ENCODE measurements at regions not wholly inside any gene's neighbourhood (a gene's known extent, or its start where the extent isn't known, plus 50 kb on each side); places are given as distances from the start of the nearest gene placed in this dataset.
"Not testable (repeated sequence)": the region's sequence is repeated elsewhere in the genome, so short reads cannot be mapped to it uniquely, and the experiment has no call there.

DNA sequence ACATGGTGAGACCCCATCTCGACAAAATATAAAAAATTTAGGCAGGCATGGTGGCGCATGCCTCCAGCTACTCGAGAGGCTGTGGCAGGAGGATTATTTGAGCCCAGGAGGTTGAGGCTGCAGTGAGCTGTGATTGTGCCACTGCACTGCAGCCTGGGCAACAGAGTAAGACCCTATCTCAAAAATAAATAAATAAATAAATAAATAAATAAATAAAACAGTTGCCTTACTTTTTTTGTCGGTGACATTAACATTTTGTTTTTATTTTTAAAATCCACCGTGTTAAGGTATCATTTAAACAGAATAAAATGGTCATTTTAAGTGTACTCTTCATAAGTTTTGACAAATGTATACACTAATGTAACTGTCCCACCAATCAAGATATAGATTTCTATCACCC is 57.0 kb downstream of the RASL11A start:
- DNase-seq (ENCODE audit: low read depth), result no peak

DNA sequence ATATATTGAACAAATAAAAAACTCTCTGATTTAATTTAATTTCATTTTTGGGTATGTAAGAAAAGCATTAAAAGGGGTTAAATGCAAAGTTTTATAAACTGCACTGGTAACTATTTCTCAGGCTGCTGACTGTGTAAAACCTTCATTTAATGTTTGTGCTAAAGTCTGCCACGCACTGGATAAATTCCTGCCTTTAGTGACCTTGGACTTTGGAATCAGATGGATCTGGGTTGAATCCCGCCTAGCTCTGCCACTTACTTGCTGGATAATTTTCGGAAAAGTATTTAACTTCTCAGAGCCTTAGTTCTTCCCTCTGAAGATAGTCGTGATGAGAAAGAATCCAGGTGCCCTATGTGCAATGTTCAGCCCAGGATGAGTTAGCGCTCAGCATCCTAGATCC is 58.6 kb downstream of the RASL11A start:
- DNase-seq (ENCODE audit: low read depth), result no peak

DNA sequence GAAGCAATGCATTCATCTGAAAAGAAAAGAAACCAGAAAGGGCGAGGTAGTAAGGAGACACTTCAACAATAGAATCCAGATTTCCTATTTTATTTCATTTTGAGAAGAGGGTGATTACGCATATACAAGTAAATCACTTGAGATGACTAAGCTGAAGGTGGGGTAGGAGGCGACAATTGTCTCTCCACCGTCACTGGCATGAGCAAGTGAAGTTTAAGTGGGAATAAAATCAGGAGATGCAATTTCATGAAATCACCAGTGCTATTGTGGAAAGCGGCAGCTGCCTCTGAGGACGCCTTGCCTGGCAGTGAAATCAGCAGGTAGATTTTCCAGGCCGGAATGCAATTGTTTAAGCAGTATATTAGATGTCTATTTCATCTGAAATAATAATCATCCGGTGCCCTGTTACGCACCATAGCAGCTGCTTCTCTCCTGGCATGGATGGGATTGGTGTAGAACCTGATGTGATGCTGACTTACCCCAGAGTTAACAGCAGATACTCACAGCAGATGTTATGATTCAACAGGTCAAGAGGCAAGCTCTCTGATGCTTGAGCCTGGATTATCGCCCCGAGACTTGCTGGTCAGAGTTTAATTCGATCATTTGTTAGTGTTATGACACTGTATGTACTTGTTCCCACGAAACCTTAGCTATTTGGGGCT is 64.3 kb downstream of the RASL11A start:
- DNase-seq (ENCODE audit: low read depth), result no peak

DNA sequence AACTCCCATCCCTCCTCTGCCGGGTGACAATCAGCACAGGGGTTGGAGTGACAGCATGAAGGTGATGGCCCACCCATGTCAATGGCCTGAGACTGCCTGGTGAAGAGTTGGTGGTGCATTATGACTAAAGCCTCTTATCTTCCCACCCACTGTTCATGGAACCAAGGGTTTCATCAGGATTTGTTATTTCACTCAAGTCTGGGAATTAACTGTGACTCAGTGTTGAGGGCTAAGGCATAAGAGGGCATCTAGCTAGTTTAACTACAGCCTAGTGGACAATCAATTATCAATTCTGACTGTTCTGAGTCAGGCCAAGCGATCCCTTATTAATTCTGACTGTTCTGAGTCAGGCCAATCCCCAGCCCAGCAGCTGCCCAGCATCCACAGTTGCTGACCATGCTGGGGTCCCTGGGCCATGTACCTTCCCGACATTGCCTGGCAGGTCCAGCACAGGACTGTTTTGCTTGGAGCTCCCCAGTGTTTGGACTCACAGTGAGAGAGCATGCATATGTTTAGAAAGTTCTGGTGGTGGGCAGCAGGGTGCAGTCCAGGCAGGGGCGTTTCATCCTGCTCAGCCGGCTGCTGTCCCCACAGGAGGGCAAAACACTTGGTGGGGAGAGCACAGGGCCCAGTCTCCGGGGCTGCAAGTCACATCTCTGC is 65.5 kb downstream of the RASL11A start:
- no peak for DNase-seq (ENCODE audit: low read depth)

DNA sequence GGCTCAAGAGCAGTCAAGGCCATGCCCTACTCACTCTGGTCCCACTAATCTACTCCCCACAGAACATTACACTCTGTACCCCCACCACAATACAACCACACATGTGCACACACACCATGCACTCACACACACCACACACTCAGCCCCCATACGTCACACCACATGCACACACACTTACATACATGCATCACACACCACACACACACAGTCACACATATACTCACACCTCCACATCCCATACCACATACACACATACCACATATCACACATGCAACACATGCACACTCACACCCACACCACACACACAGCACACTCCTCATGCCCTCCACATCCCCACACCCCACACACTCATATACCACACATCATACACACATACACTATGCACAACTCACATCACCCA is 67.6 kb downstream of the RASL11A start:
- no peak for DNase-seq (ENCODE audit: low read depth)

DNA sequence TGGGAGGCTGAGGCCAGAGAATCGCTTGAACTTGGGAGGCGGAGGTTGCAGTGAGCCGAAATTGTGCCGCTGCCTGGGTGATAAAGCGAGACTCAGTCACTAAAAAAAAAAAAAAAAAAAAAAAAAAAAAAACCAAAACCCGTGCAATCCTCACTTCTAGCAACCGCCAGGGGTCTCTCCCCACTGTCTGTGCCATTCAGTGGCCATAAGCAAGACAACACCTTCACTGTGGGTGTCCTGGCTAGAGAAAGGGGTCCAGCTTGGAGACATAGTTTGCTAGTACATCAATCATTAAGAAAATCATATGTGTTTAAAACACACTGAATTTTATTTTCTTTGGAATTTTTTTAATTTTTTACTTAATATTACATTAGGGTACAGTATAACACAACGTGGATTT is 68.2 kb downstream of the RASL11A start:
- DNase-seq (ENCODE audit: low read depth), result no peak

GRCh38 chr13:27339299-27339698 is 68.7 kb downstream of the RASL11A start:
- peak; percentile 28 for DNase-seq (ENCODE audit: low read depth)

DNA sequence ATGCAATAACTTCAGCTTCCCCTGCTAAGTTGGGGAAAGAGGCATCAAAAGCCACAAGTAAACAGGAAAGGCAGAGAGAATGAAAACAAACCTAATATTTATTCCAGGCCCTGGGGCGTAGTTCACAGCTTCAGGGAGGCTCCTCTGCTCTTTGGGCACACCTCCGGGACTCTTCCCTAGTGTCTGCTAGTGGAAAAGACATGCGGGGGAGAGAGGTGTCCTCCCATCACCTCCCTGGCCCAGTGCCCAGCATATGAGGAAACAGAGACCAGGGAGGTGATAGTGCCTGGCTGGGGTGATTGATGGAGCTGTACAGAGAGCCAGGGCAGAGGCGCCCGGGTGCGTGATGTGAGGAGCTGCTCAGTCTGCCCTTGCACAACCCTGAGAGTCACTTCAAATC is 71.0 kb downstream of the RASL11A start:
- DNase-seq (ENCODE audit: low read depth), result no peak

DNA sequence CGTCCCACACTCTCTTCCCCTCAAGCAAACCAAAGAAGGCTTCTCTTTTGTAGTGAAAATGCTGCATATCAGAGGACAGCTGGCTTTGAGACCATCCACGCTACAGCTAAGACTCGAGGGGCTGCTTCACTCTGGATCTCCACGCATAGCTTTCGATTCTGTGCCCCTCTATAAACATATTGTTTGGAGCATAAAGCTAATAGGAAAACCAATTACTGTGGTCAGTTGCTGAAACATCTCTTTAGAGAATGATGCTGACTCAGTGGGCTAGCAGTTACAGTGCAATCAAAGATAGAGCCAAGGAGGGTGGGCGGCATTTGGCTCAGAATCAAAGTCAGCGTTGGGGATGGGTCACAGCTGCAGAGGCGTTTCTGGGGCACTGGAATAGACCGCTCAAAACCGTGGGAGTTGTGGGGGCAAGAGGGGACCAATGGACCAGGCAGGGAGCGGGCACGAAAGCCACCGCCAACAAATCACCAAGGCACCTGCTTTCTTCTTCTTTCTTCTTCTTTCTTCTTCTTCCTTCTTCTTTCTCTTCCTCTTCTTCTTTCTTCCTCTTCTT is 76.7 kb downstream of the RASL11A start:
- DNase-seq (ENCODE audit: low read depth), result no peak

- DNase-seq (ENCODE audit: low read depth), result no peak
Observed at GRCh38 chr13:27348461-27348860, 76.0 kb upstream of the GTF3A start.

GRCh38 chr13:27349458-27349857 is 75.0 kb upstream of the GTF3A start:
- no peak for DNase-seq (ENCODE audit: low read depth)

GRCh38 chr13:27350825-27351224 is 73.6 kb upstream of the GTF3A start:
- DNase-seq (ENCODE audit: low read depth), result not testable (repeated sequence)

- no peak for DNase-seq (ENCODE audit: low read depth)
Observed at GRCh38 chr13:27352698-27353097, 71.7 kb upstream of the GTF3A start.

GRCh38 chr13:27353166-27353583 is 71.2 kb upstream of the GTF3A start:
- DNase-seq (ENCODE audit: low read depth), result no peak

- DNase-seq (ENCODE audit: low read depth), result no peak
Observed at GRCh38 chr13:27353708-27354107, 70.7 kb upstream of the GTF3A start.

- DNase-seq (ENCODE audit: low read depth), result no peak
Observed at GRCh38 chr13:27354379-27354778, 70.0 kb upstream of the GTF3A start.

- DNase-seq (ENCODE audit: low read depth), result no peak
Observed at GRCh38 chr13:27355894-27356293, 68.5 kb upstream of the GTF3A start.

DNA sequence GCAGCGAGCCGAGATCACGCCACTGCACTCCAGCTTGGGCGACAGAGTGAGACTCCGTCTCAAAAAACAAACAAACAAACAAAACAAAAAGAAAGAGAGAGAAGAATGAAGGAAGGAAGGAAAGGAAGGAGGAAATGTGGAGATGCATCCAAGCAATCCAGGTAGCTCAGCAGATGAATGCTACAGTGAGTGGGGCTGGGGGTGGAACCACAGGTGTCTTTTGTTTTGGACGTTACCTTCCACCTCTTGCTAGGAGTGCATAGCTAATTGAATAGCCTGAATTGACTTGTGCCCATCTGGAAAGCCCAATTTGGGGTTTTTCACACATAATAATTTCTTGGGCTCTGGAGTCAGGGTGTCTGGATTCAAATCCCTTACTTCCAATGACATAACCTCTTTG is 66.0 kb upstream of the GTF3A start:
- DNase-seq (ENCODE audit: low read depth), result no peak

GRCh38 chr13:27359199-27359821 is 65.1 kb upstream of the GTF3A start:
- DNase-seq (ENCODE audit: low read depth), result peak; percentile 55

DNA sequence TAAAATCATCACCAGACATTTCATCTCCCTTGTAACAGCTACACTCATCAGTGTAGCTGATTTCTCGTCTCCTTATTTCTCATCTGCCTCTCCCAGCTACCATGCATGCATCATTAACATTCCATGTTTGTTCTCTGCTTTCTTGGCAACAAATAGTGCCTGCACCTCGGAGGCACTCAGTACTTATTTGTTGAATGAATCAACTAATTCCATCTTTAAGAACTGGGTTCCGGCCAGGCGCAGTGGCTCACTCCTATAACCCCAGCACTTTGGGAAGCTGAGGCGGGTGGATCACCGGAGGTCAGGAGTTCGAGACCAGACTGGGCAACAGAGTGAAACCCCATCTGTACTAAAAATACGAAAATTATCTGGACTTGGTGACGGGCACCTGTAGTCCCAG is 63.9 kb upstream of the GTF3A start:
- DNase-seq (ENCODE audit: low read depth), result no peak

GRCh38 chr13:27362064-27362751 is 62.2 kb upstream of the GTF3A start:
- DNase-seq (ENCODE audit: low read depth), result peak; percentile 68

DNA sequence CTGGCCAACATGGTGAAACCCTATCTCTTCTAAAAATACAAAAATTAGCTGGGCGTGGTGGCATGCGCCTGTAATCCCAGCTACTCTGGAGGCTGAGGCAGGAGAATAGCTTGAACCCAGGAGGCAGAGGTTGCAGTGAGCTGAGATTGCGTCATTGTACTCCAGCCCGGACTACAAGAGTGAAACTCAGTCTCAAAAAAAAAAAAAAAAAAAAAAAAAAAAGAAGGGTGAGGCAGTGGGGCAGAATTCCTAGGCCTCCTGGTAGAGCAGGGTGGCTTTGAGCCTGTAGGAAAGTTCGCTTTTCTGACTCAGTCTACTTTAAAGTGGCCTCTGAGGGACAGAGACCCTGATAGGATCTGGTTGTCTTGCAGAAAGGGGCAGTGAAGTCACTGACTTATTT is 60.8 kb upstream of the GTF3A start:
- not testable (repeated sequence) for DNase-seq (ENCODE audit: low read depth)

GRCh38 chr13:27367570-27367969 is 56.8 kb upstream of the GTF3A start:
- DNase-seq (ENCODE audit: low read depth), result no peak
